GM21717 (cell line): ENCODE measurements at regions not wholly inside any gene's neighbourhood (a gene's known extent, or its start where the extent isn't known, plus 50 kb on each side); places are given as distances from the start of the nearest gene placed in this dataset.

Experiments used
- ATAC-seq: cut with Tn5 transposase; IDR thresholded peaks from one replicate; pipeline ENCODE4 v1.9.1; 2021; ENCODE audit warnings: mild to moderate bottlenecking, moderate library complexity; ENCODE audit not compliant: unreplicated experiment

- ATAC-seq: no peak
These were observed 269.8 kb downstream of the GADD45G start for GRCh38 chr9:89874351-89875321.

- ATAC-seq: no peak
These were observed 272.5 kb downstream of the GADD45G start for GRCh38 chr9:89877051-89878002.

GRCh38 chr9:89878003-89878411, 273.2 kb downstream of the GADD45G start:
- ATAC-seq: no peak

- no peak for ATAC-seq
These were observed 273.9 kb downstream of the GADD45G start for GRCh38 chr9:89878687-89879086.

GRCh38 chr9:89879276-89879675, 274.5 kb downstream of the GADD45G start:
- no peak for ATAC-seq

- no peak for ATAC-seq
These were observed 274.9 kb downstream of the GADD45G start for GRCh38 chr9:89879701-89880100.

GRCh38 chr9:89880161-89880560, 275.3 kb downstream of the GADD45G start:
- ATAC-seq: no peak

GRCh38 chr9:89880721-89881120, 275.9 kb downstream of the GADD45G start:
- no peak for ATAC-seq

GRCh38 chr9:89881431-89881830, 276.6 kb downstream of the GADD45G start:
- no peak for ATAC-seq

GRCh38 chr9:89882930-89883361, 278.1 kb downstream of the GADD45G start:
- ATAC-seq: no peak

- ATAC-seq: no peak
These were observed 278.9 kb downstream of the GADD45G start for GRCh38 chr9:89883401-89884341.

GRCh38 chr9:89884356-89885083, 279.7 kb downstream of the GADD45G start:
- no peak for ATAC-seq

- ATAC-seq: no peak
These were observed 280.3 kb downstream of the GADD45G start for GRCh38 chr9:89885156-89885555.

GRCh38 chr9:89886281-89886700, 281.5 kb downstream of the GADD45G start:
- ATAC-seq: no peak

- ATAC-seq: no peak
These were observed 282.5 kb downstream of the GADD45G start for GRCh38 chr9:89887286-89887685.

GRCh38 chr9:89888233-89888632, 283.4 kb downstream of the GADD45G start:
- no peak for ATAC-seq

GRCh38 chr9:89888677-89889076, 283.9 kb downstream of the GADD45G start:
- no peak for ATAC-seq

- ATAC-seq: no peak
These were observed 285.1 kb downstream of the GADD45G start for GRCh38 chr9:89889865-89890264.

GRCh38 chr9:89890326-89890980, 285.6 kb downstream of the GADD45G start:
- no peak for ATAC-seq
